Osteocyte (in vitro differentiated cells): ENCODE measurements at regions not wholly inside any gene's neighbourhood (a gene's known extent, or its start where the extent isn't known, plus 50 kb on each side); places are given as distances from the start of the nearest gene placed in this dataset.

Source experiments
- DNase-seq: peaks from one replicate; pipeline ENCODE4 v3.0.0; 2021; ENCODE audit warnings: mixed read lengths; ENCODE audit not compliant: unreplicated experiment; ENCODE audit errors: extremely low spot score
- H3K27ac Mint-ChIP-seq: one replicate; pipeline ENCODE4 v1.8.0; 2021; ENCODE audit warnings: mild to moderate bottlenecking, mixed read lengths; ENCODE audit not compliant: unreplicated experiment
- H3K27me3 Mint-ChIP-seq: one replicate; pipeline ENCODE4 v1.8.0; 2021; ENCODE audit warnings: mixed read lengths; ENCODE audit not compliant: unreplicated experiment
- H3K36me3 Mint-ChIP-seq: one replicate; pipeline ENCODE4 v1.8.0; 2021; ENCODE audit warnings: mixed read lengths; ENCODE audit not compliant: unreplicated experiment
- H3K4me1 Mint-ChIP-seq: one replicate; pipeline ENCODE4 v1.8.0; 2021; ENCODE audit warnings: mixed read lengths; ENCODE audit not compliant: unreplicated experiment
- H3K4me3 Mint-ChIP-seq: one replicate; pipeline ENCODE4 v1.8.0; 2021; ENCODE audit warnings: mild to moderate bottlenecking, moderate library complexity, mixed read lengths; ENCODE audit not compliant: unreplicated experiment
- H3K9me3 Mint-ChIP-seq: one replicate; pipeline ENCODE4 v1.8.0; 2021; ENCODE audit warnings: mixed read lengths; ENCODE audit not compliant: unreplicated experiment
- TF ChIP-seq, protein P1 (sequence below): fragments of 200-600 bp; sonication (generic); IDR thresholded peaks from 2 replicates; pipeline ENCODE4 v1.5.0; 2021; ENCODE audit warnings: antibody characterized with exemption, mild to moderate bottlenecking, moderate library complexity

DNA sequence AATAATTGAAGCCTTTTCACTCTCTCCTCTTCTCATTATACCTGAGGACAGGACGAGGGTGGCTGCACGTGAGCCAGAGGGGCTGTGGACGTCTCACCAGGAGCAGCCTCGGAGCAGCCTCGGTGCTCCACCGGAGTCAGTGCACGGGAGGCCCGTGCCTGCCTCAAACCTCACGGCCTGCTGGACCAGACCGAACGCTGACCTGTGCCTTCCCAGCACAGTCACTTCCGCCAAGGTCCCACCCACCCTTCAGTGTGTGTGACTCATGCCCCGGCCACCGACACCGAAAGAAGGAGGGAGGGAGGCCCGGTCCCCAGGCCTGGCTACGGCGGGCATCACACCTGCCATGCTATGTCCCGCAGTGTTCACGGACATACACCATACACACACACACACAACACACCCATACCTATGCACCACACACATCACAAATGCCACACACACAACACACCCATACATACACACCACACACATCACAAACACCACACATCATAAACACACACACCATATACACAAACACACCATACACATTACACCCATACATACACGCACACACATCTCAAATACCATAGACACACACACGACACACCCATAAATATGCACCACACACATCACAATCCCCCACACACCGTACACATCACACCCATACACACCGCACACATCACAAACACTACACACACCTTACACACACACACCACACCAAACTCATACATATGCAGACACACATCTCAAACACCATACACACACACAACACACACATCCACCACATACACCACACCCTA lies 1506.5 kb downstream of the TBC1D22A start:
- H3K9me3 Mint-ChIP-seq: no peaks in the 10 kb centered on the region
- H3K4me1 Mint-ChIP-seq: no peaks in the 10 kb centered on the region
- no peak overlapping the region for H3K27ac Mint-ChIP-seq
- peaks cover 12% of the 10 kb centered on the region for H3K27me3 Mint-ChIP-seq
- TF ChIP-seq, protein P1, sequence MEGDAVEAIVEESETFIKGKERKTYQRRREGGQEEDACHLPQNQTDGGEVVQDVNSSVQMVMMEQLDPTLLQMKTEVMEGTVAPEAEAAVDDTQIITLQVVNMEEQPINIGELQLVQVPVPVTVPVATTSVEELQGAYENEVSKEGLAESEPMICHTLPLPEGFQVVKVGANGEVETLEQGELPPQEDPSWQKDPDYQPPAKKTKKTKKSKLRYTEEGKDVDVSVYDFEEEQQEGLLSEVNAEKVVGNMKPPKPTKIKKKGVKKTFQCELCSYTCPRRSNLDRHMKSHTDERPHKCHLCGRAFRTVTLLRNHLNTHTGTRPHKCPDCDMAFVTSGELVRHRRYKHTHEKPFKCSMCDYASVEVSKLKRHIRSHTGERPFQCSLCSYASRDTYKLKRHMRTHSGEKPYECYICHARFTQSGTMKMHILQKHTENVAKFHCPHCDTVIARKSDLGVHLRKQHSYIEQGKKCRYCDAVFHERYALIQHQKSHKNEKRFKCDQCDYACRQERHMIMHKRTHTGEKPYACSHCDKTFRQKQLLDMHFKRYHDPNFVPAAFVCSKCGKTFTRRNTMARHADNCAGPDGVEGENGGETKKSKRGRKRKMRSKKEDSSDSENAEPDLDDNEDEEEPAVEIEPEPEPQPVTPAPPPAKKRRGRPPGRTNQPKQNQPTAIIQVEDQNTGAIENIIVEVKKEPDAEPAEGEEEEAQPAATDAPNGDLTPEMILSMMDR: no peak
- DNase-seq: no peak
- H3K36me3 Mint-ChIP-seq: no peaks in the 10 kb centered on the region
- H3K4me3 Mint-ChIP-seq: no peak overlapping the region

DNA sequence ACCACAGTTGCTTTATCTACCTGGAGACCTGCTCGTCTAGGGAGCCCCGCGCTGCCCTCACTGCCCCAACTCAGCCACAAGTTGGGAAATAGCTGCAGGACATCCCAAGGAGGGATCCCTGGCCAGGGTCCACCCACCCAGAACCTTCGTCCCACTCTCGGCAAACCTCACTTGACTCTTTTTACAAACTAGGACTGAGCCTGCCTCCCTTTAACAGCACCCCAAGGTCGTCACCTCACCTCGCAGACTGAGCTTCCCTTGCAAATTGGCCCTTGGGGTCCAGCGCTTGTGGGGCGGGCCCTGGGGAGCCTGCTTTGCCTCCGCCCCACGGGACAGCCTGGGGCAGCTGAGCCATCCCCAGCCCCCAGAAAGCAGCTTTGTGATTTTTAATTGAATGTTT lies 1505.8 kb downstream of the TBC1D22A start:
- Mint-ChIP-seq H3K27ac (no peak overlapping the region), H3K27me3 (peaks cover 10% of the 10 kb centered on the region), H3K36me3 (no peaks in the 10 kb centered on the region), H3K9me3 (no peaks in the 10 kb centered on the region), H3K4me1 (no peaks in the 10 kb centered on the region), H3K4me3 (no peak overlapping the region)
- TF ChIP-seq, protein P1: no peak
- no peak for DNase-seq

DNA sequence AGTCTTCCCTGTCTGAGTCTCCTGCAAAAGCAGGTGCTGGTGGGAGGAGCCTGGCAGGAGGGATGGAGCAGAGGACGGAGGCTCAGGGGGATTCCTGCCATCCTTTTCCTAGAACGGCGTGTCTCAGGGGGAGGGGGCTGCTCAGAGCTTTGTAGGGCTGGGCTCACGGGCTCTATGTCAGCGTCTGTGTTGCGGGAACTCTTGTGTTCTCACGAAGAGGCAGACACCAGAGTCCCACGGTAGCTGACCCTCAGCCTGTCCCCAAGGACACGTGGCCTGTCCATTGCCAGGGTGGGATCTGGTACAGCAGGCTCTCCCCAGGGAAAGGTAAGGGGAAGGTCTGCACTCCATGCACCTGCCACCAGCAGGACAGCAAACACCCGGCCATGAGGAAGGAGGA lies 1505.2 kb downstream of the TBC1D22A start:
- Mint-ChIP-seq H3K4me1 (no peaks in the 10 kb centered on the region), H3K27me3 (peaks cover 10% of the 10 kb centered on the region), H3K9me3 (no peaks in the 10 kb centered on the region), H3K4me3 (no peak overlapping the region), H3K36me3 (no peaks in the 10 kb centered on the region), H3K27ac (no peak overlapping the region)
- TF ChIP-seq, protein P1: no peak
- DNase-seq: no peak

DNA sequence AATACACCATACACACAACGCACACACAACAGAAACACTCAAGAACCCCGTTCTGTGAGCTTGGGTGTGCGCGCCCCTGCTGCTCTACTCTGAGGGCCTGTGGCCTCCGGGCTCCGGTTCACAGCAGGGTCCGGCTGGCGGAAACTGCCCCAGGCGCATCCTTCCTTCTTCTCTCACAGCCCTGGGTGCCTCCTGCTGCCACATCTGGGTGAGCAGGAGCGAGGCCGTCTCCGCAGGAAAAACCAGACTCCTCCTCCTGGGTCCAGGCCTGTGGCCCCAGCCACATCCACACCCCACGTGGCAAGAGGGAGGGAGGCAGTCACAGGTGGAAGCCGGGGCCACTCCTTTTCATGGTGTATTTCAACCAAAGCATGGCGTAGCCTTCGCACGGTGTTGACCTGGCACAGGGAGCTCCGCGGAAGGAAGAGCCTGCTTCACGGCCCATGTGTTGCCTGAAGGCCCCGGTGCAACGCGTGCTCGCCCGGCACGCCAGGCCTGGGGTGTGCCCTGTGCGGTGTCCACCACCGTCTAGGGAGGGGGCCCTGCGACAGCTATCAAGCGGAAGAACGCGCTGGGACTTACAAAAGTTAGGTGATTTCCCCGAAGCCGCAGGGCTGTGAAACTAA lies 1502.7 kb downstream of the TBC1D22A start:
- H3K4me1 Mint-ChIP-seq: no peaks in the 10 kb centered on the region
- H3K36me3 Mint-ChIP-seq: no peaks in the 10 kb centered on the region
- no peak overlapping the region for H3K27ac Mint-ChIP-seq
- TF ChIP-seq, protein P1: no peak
- H3K9me3 Mint-ChIP-seq: no peaks in the 10 kb centered on the region
- peaks cover 10% of the 10 kb centered on the region for H3K27me3 Mint-ChIP-seq
- no peak for DNase-seq
- no peak overlapping the region for H3K4me3 Mint-ChIP-seq

DNA sequence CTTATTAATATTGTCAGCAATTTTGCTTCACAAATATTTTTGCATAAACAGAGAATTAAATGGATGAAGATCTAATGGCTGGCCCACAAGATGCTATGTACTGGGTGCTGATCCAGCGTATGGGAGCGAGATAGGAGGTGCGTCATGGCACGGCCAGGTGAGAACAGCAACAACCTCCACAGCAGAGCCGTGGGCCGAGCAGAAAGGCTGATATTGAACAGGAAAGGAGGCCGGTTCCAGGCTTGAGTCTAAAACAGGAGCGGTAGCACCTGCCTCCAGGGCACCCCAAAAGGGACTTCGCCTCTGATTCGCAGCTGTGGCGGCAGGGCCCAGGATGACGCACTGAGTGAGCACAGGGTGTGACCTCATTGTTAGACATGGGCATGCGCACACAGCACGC lies 1502.1 kb downstream of the TBC1D22A start:
- no peak for DNase-seq
- Mint-ChIP-seq H3K27me3 (peaks cover 15% of the 10 kb centered on the region), H3K36me3 (no peaks in the 10 kb centered on the region), H3K4me1 (no peaks in the 10 kb centered on the region), H3K4me3 (no peak overlapping the region), H3K27ac (no peak overlapping the region), H3K9me3 (no peaks in the 10 kb centered on the region)
- TF ChIP-seq, protein P1: no peak
